H7 (cell line): ENCODE measurements at regions not wholly inside any gene's neighbourhood (a gene's known extent, or its start where the extent isn't known, plus 50 kb on each side); places are given as distances from the start of the nearest gene placed in this dataset.

Experiments used
- DNase-seq: peaks from one replicate; pipeline ENCODE4 v3.0.0; 2012
- H3K27me3 ChIP-seq: 2 replicates; pipeline ENCODE4 v1.6.0; 2011; ENCODE audit warnings: mild to moderate bottlenecking, low read length; ENCODE audit not compliant: control insufficient read depth, insufficient read depth
- H3K36me3 ChIP-seq: replicated peaks from 2 replicates; pipeline ENCODE4 v1.5.1; 2011; ENCODE audit warnings: low read length; ENCODE audit not compliant: control insufficient read depth, insufficient read depth
- H3K4me3 ChIP-seq: 2 replicates; pipeline ENCODE4 v1.5.1; 2011; ENCODE audit warnings: low read depth, mild to moderate bottlenecking, control low read depth, low read length, moderate library complexity; ENCODE audit not compliant: insufficient read depth

DNA sequence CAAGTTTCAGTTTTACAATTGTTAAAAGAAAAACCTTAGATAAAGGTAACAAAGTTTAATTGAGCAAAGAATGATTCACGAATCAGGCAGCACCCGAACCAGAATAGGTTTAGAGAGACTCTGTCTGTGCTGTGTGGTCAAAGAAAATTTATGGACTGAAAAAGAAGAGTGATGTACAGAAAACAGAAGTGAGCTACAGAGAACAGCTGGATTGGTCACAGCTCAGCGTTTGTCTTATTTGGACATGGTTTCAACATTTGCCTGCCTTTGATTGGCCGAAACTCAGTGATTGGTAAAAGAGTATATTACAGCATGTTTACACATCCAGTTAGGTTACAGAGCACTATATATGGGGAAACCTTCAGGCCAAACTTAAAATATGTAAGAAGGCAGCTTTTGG lies 703.2 kb upstream of the STXBP6 start:
- no peak for DNase-seq
- Histone ChIP-seq H3K4me3 (no peak overlapping the region), H3K36me3 (no peaks in the 10 kb centered on the region), H3K27me3 (no peaks in the 10 kb centered on the region)

DNA sequence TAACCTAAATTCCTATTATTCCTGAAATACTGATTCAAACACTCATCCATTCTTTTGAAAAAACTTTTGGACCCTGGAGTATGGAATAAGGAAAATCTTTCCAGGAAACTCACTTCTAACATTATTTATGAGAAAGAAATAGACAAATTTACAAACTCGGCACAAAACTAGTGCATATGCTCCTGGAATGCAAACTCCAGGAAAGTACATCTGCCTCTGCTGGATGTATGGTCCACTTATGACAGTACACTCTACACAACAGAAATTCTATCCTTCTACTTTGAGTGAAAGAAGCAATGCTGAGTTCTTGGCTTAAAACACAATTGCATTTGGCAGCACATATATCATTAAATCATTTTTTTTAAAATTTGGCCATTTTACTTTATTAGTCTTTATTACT lies 700.5 kb upstream of the STXBP6 start:
- Histone ChIP-seq H3K27me3 (no peaks in the 10 kb centered on the region), H3K4me3 (no peak overlapping the region), H3K36me3 (no peaks in the 10 kb centered on the region)
- no peak for DNase-seq
